ENCODE measurements at regions not wholly inside any gene's neighbourhood (a gene's known extent, or its start where the extent isn't known, plus 50 kb on each side); places are given as distances from the start of the nearest gene placed in this dataset.

DNA sequence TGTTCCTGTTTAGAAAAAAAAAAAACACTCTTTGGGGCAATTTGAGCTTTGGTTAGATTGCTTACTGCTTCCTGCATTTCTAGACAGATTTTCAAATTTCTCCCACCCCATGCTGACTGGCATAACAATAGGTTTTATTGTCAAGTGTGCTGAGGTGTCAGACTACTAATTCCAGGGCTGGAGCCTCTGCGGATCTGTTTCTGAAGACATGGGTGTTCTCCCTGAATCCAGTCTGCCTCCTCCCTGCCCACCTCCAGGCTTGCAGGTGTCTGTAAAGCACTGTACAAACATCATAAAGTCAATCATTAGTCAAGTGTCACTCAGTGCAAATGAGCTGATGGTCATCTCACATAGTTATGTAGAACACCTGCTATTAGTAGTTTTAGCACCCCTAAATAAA is 292.4 kb downstream of the GATA3 start:
- no peak for TF ChIP-seq EZH2 (IDR thresholded peaks at IDR 0.05; ENCODE audit: borderline replicate concordance, low read depth, low read length, severe bottlenecking)
- no peak for TF ChIP-seq JUN (IDR thresholded peaks at IDR 0.05; ENCODE audit: borderline replicate concordance, insufficient read depth, insufficient read length, low read depth)
- TF ChIP-seq, protein P1, sequence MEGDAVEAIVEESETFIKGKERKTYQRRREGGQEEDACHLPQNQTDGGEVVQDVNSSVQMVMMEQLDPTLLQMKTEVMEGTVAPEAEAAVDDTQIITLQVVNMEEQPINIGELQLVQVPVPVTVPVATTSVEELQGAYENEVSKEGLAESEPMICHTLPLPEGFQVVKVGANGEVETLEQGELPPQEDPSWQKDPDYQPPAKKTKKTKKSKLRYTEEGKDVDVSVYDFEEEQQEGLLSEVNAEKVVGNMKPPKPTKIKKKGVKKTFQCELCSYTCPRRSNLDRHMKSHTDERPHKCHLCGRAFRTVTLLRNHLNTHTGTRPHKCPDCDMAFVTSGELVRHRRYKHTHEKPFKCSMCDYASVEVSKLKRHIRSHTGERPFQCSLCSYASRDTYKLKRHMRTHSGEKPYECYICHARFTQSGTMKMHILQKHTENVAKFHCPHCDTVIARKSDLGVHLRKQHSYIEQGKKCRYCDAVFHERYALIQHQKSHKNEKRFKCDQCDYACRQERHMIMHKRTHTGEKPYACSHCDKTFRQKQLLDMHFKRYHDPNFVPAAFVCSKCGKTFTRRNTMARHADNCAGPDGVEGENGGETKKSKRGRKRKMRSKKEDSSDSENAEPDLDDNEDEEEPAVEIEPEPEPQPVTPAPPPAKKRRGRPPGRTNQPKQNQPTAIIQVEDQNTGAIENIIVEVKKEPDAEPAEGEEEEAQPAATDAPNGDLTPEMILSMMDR (IDR thresholded peaks at IDR 0.05; ENCODE audit: extremely low read depth in 1 of 2, insufficient read depth in 1 of 2, low read depth in 1 of 2, low read length in 2 of 2) = no peak
- no peak for TF ChIP-seq POLR2A (IDR thresholded peaks at IDR 0.05; ENCODE audit: low read depth, low read length)
- TF ChIP-seq, protein P2, sequence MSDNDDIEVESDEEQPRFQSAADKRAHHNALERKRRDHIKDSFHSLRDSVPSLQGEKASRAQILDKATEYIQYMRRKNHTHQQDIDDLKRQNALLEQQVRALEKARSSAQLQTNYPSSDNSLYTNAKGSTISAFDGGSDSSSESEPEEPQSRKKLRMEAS (IDR thresholded peaks at IDR 0.05; ENCODE audit: insufficient read depth, insufficient read length) = no peak
- TF ChIP-seq POLR2AphosphoS5 (IDR thresholded peaks at IDR 0.05; ENCODE audit: insufficient read depth, low read depth, low read length) = no peak
- TF ChIP-seq FOS (IDR thresholded peaks at IDR 0.05; ENCODE audit: borderline replicate concordance, insufficient read depth, low read length) = no peak
- TF ChIP-seq MYC (IDR thresholded peaks at IDR 0.05; ENCODE audit: low read depth, low read length) = no peak

Data from endothelial cell of umbilical vein (primary cell).